ENCODE measurements at regions not wholly inside any gene's neighbourhood (a gene's known extent, or its start where the extent isn't known, plus 50 kb on each side); places are given as distances from the start of the nearest gene placed in this dataset.
"Not testable (repeated sequence)": the region's sequence is repeated elsewhere in the genome, so short reads cannot be mapped to it uniquely, and the experiment has no call there.

- Histone ChIP-seq H3K4me3 (ENCODE audit: low read depth in 1 of 2, low read length in 2 of 2) (no peak overlapping the region), H3K27ac (ENCODE audit: low read length) (no peak overlapping the region), H3K9me3 (ENCODE audit: insufficient read depth, low read length, severe bottlenecking) (no peaks in the 10 kb centered on the region), H3K9ac (ENCODE audit: low read depth, low read length) (no peak overlapping the region), H3K79me2 (ENCODE audit: insufficient read depth, low read length) (no peaks in the 10 kb centered on the region), H3K4me1 (ENCODE audit: insufficient read depth, low read length) (no peaks in the 10 kb centered on the region), H4K20me1 (ENCODE audit: insufficient read depth, low read length) (no peaks in the 10 kb centered on the region), H3K4me2 (ENCODE audit: insufficient read depth, low read length) (no peak overlapping the region), H2AFZ (ENCODE audit: low read depth, low read length) (no peak overlapping the region), H3K36me3 (ENCODE audit: insufficient read depth, low read length) (no peaks in the 10 kb centered on the region), H3K27me3 (ENCODE audit: insufficient read depth, low read length, poor library complexity) (no peaks in the 10 kb centered on the region)
- ATAC-seq (ENCODE audit: insufficient read depth, low read depth) (no peak), DNase-seq (no peak)
- TF ChIP-seq, protein P1, sequence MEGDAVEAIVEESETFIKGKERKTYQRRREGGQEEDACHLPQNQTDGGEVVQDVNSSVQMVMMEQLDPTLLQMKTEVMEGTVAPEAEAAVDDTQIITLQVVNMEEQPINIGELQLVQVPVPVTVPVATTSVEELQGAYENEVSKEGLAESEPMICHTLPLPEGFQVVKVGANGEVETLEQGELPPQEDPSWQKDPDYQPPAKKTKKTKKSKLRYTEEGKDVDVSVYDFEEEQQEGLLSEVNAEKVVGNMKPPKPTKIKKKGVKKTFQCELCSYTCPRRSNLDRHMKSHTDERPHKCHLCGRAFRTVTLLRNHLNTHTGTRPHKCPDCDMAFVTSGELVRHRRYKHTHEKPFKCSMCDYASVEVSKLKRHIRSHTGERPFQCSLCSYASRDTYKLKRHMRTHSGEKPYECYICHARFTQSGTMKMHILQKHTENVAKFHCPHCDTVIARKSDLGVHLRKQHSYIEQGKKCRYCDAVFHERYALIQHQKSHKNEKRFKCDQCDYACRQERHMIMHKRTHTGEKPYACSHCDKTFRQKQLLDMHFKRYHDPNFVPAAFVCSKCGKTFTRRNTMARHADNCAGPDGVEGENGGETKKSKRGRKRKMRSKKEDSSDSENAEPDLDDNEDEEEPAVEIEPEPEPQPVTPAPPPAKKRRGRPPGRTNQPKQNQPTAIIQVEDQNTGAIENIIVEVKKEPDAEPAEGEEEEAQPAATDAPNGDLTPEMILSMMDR (IDR thresholded peaks at IDR 0.05; ENCODE audit: borderline replicate concordance, extremely low read depth, low read length, poor library complexity, severe bottlenecking): no peak
- TF ChIP-seq EZH2 (IDR thresholded peaks at IDR 0.05; ENCODE audit: borderline replicate concordance, low read depth, low read length, severe bottlenecking): no peak
Measured at GRCh38 chr5:152739916-152740315, 334.8 kb upstream of the NMUR2 start.

GRCh38 chr5:152741126-152741525 is 336.0 kb upstream of the NMUR2 start:
- not testable (repeated sequence) for H4K20me1 ChIP-seq (ENCODE audit: insufficient read depth, low read length)

GRCh38 chr5:152787709-152788217 is 382.7 kb upstream of the NMUR2 start:
- not testable (repeated sequence) for H3K27me3 ChIP-seq (ENCODE audit: insufficient read depth, low read length, poor library complexity); H3K9ac ChIP-seq (ENCODE audit: low read depth, low read length); H2AFZ ChIP-seq (ENCODE audit: low read depth, low read length); H3K79me2 ChIP-seq (ENCODE audit: insufficient read depth, low read length); H3K4me2 ChIP-seq (ENCODE audit: insufficient read depth, low read length); H3K4me1 ChIP-seq (ENCODE audit: insufficient read depth, low read length); H3K9me3 ChIP-seq (ENCODE audit: insufficient read depth, low read length, severe bottlenecking); DNase-seq; H3K4me3 ChIP-seq (ENCODE audit: low read depth in 1 of 2, low read length in 2 of 2); H4K20me1 ChIP-seq (ENCODE audit: insufficient read depth, low read length); H3K27ac ChIP-seq (ENCODE audit: low read length); H3K36me3 ChIP-seq (ENCODE audit: insufficient read depth, low read length); ATAC-seq (ENCODE audit: insufficient read depth, low read depth)

More at GRCh38 chr5:152741126-152741525, 336.0 kb upstream of the NMUR2 start:
- ATAC-seq (ENCODE audit: insufficient read depth, low read depth); H3K4me1 ChIP-seq (ENCODE audit: insufficient read depth, low read length); H3K27me3 ChIP-seq (ENCODE audit: insufficient read depth, low read length, poor library complexity); H2AFZ ChIP-seq (ENCODE audit: low read depth, low read length); H3K9ac ChIP-seq (ENCODE audit: low read depth, low read length); H3K36me3 ChIP-seq (ENCODE audit: insufficient read depth, low read length); H3K4me2 ChIP-seq (ENCODE audit: insufficient read depth, low read length); H3K9me3 ChIP-seq (ENCODE audit: insufficient read depth, low read length, severe bottlenecking); H3K79me2 ChIP-seq (ENCODE audit: insufficient read depth, low read length); DNase-seq; H3K4me3 ChIP-seq (ENCODE audit: low read depth in 1 of 2, low read length in 2 of 2); H3K27ac ChIP-seq (ENCODE audit: low read length): not testable (repeated sequence)

DNA sequence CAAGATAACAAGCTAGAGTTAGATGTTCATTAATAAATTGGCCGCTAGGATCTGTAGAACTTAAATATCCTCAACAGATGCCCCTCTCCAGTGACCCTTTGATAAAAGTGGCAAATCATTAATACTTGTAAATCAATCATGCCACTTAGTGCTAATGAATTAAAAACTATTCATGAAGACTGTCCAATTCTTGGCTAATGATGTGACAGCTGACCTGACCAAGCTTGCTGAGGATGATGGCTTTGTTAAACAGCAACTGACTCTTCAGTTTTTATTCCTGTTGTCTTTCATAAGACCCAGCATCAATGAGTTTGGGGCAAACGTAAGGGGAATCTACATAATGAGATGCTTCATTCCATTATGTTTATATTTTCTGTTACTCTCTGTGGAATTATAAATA is 396.8 kb upstream of the NMUR2 start:
- no peak overlapping the region for H3K4me2 ChIP-seq (ENCODE audit: insufficient read depth, low read length)
- no peaks in the 10 kb centered on the region for H3K9me3 ChIP-seq (ENCODE audit: insufficient read depth, low read length, severe bottlenecking)
- no peaks in the 10 kb centered on the region for H3K79me2 ChIP-seq (ENCODE audit: insufficient read depth, low read length)
- DNase-seq: no peak
- no peak overlapping the region for H3K27ac ChIP-seq (ENCODE audit: low read length)
- no peaks in the 10 kb centered on the region for H4K20me1 ChIP-seq (ENCODE audit: insufficient read depth, low read length)
- no peak for TF ChIP-seq EZH2 (IDR thresholded peaks at IDR 0.05; ENCODE audit: borderline replicate concordance, low read depth, low read length, severe bottlenecking)
- TF ChIP-seq, protein P1 (IDR thresholded peaks at IDR 0.05; ENCODE audit: borderline replicate concordance, extremely low read depth, low read length, poor library complexity, severe bottlenecking): no peak
- no peak overlapping the region for H2AFZ ChIP-seq (ENCODE audit: low read depth, low read length)
- no peak for ATAC-seq (ENCODE audit: insufficient read depth, low read depth)
- H3K4me3 ChIP-seq (ENCODE audit: low read depth in 1 of 2, low read length in 2 of 2): no peak overlapping the region
- H3K36me3 ChIP-seq (ENCODE audit: insufficient read depth, low read length): no peaks in the 10 kb centered on the region
- no peak overlapping the region for H3K9ac ChIP-seq (ENCODE audit: low read depth, low read length)
- H3K27me3 ChIP-seq (ENCODE audit: insufficient read depth, low read length, poor library complexity): no peaks in the 10 kb centered on the region
- H3K4me1 ChIP-seq (ENCODE audit: insufficient read depth, low read length): no peaks in the 10 kb centered on the region

All from DND-41 (cell line).